Adrenal gland (tissue), 5 donors: ENCODE measurements at regions not wholly inside any gene's neighbourhood (a gene's known extent, or its start where the extent isn't known, plus 50 kb on each side); places are given as distances from the start of the nearest gene placed in this dataset.

Experiments
- POLR2A ChIP-seq, 2 donors: fragments of 450-650 bp; IDR thresholded peaks; one replicate each; pipeline ENCODE4 v1.6.1; 2017; ENCODE audit warnings: antibody characterized with exemption in 2 of 2, mild to moderate bottlenecking in 2 of 2, moderate library complexity in 1 of 2
- TF ChIP-seq, protein P1 (sequence below), 6 experiments: fragments of 450-650 bp in 4 of 6; fragments of 200-600 bp in 2 of 6; sonication (generic) in 1 of 6; IDR thresholded peaks; 1 replicate in 5 of 6; 2 replicates in 1 of 6; pipeline versions ENCODE4 v1.5.1 to v1.8.0; 2016 to 2021; ENCODE audit warnings: antibody characterized with exemption in 6 of 6, mild to moderate bottlenecking in 2 of 6, moderate library complexity in 1 of 6
- donor health status: DM: no; HTN: no; CAD: no.

GRCh38 chr12:92520511-92520910 lies 182.3 kb upstream of the PLEKHG7 start:
- TF ChIP-seq, protein P1, sequence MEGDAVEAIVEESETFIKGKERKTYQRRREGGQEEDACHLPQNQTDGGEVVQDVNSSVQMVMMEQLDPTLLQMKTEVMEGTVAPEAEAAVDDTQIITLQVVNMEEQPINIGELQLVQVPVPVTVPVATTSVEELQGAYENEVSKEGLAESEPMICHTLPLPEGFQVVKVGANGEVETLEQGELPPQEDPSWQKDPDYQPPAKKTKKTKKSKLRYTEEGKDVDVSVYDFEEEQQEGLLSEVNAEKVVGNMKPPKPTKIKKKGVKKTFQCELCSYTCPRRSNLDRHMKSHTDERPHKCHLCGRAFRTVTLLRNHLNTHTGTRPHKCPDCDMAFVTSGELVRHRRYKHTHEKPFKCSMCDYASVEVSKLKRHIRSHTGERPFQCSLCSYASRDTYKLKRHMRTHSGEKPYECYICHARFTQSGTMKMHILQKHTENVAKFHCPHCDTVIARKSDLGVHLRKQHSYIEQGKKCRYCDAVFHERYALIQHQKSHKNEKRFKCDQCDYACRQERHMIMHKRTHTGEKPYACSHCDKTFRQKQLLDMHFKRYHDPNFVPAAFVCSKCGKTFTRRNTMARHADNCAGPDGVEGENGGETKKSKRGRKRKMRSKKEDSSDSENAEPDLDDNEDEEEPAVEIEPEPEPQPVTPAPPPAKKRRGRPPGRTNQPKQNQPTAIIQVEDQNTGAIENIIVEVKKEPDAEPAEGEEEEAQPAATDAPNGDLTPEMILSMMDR (IDR thresholded peaks at IDR 0.05), result no peak
- TF ChIP-seq POLR2A (IDR thresholded peaks at IDR 0.05), result no peak
